Right atrium auricular region (tissue), 2 donors: ENCODE measurements at regions not wholly inside any gene's neighbourhood (a gene's known extent, or its start where the extent isn't known, plus 50 kb on each side); places are given as distances from the start of the nearest gene placed in this dataset.

Experiments
- DNase-seq: peaks from one replicate; pipeline ENCODE4 v3.0.0-alpha.2; 2019; ENCODE audit warnings: low spot score
- H3K27ac ChIP-seq, 2 donors: fragments of 200-600 bp; sonication (generic); 1 replicate in 1 of 2; 2 replicates in 1 of 2; pipeline ENCODE4 v1.5.1; 2016 to 2019
- H3K27me3 ChIP-seq, 2 donors: fragments of 200-600 bp; sonication (generic); one replicate each; pipeline versions ENCODE4 v1.5.1 to v1.6.0; 2017 to 2019
- H3K36me3 ChIP-seq: fragments of 200-600 bp; sonication (generic); one replicate; pipeline ENCODE4 v1.5.1; 2016
- H3K4me1 ChIP-seq, 2 donors: fragments of 200-600 bp; sonication (generic); one replicate each; pipeline versions ENCODE4 v1.5.1 to v1.6.0; 2017 to 2019
- H3K4me3 ChIP-seq, 2 donors: fragments of 200-600 bp; sonication (generic); 1 replicate in 1 of 2; 2 replicates in 1 of 2; pipeline ENCODE4 v1.5.1; 2017 to 2019; ENCODE audit warnings: mild to moderate bottlenecking in 1 of 2, moderate library complexity in 1 of 2
- H3K9me3 ChIP-seq, 2 donors: fragments of 200-600 bp; sonication (generic); one replicate each; pipeline ENCODE4 v1.5.1; 2019
- TF ChIP-seq, protein P1 (sequence below), 2 donors: fragments of 200-600 bp; sonication (generic); IDR thresholded peaks; one replicate each; pipeline ENCODE4 v1.5.1; 2019; ENCODE audit warnings: antibody characterized with exemption in 2 of 2

DNA sequence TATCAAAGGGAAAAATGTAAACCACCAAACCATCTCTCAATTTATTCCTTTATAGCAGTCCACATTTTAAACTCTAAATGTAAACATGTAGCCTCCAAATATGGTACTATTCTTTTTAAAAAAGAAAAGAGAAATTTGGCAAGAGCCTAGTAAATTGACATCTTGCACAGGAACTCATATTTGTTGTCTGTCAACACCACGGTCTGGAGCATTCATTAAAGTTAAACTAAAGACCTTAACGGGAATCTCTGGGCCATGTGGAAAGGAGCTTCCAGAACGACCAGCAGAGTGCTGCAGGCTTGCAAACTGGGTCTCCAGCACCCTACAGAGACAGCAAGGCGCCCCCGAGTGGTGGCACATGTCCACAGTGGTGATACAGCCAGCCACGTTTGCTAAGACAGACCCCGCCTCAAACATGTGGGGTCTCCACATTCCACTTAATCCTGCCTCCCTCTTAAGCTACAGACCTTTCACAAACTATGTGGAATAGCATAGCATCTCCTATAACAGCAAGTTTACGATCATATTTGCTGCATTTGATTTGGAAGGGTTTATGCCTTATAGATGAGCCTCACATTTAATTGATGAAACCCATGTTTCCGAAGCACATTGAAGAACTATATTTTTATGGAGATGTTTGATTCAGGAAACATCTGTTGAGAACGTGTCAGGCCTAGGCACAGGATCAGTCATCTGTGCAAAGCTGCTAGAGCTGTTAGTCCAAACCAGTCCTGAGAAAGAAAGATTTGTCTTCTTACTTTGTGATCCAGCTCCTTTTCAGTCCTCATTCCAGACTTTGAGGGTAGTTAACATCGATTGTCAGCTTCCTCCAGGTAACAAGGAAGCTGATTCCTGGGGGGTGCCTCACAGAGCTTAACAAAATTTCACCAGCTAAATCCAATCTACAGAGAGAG lies 96.4 kb upstream of the BACE2 start:
- no peak overlapping the region for H3K4me3 ChIP-seq
- H3K36me3 ChIP-seq = no peaks in the 10 kb centered on the region
- H3K27me3 ChIP-seq = no peaks in the 10 kb centered on the region
- no peak for DNase-seq
- no peak overlapping the region for H3K27ac ChIP-seq
- TF ChIP-seq, protein P1, sequence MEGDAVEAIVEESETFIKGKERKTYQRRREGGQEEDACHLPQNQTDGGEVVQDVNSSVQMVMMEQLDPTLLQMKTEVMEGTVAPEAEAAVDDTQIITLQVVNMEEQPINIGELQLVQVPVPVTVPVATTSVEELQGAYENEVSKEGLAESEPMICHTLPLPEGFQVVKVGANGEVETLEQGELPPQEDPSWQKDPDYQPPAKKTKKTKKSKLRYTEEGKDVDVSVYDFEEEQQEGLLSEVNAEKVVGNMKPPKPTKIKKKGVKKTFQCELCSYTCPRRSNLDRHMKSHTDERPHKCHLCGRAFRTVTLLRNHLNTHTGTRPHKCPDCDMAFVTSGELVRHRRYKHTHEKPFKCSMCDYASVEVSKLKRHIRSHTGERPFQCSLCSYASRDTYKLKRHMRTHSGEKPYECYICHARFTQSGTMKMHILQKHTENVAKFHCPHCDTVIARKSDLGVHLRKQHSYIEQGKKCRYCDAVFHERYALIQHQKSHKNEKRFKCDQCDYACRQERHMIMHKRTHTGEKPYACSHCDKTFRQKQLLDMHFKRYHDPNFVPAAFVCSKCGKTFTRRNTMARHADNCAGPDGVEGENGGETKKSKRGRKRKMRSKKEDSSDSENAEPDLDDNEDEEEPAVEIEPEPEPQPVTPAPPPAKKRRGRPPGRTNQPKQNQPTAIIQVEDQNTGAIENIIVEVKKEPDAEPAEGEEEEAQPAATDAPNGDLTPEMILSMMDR (IDR thresholded peaks at IDR 0.05) = no peak
- no peaks in the 10 kb centered on the region for H3K9me3 ChIP-seq
- H3K4me1 ChIP-seq = peaks cover 0 to 10% of the 10 kb centered on the region in 2 donors

- no peaks in the 10 kb centered on the region for H3K9me3 ChIP-seq
- H3K27ac ChIP-seq = no peak overlapping the region
- no peaks in the 10 kb centered on the region for H3K27me3 ChIP-seq
- no peak for DNase-seq
- no peak overlapping the region for H3K4me3 ChIP-seq
- no peaks in the 10 kb centered on the region for H3K36me3 ChIP-seq
- peaks cover 0 to 7% of the 10 kb centered on the region in 2 donors for H3K4me1 ChIP-seq
- TF ChIP-seq, protein P1 (IDR thresholded peaks at IDR 0.05) = no peak
Measured at GRCh38 chr21:41073558-41073957, 94.4 kb upstream of the BACE2 start.

GRCh38 chr21:41074396-41075184 lies 93.4 kb upstream of the BACE2 start:
- DNase-seq = no peak
- H3K4me1 ChIP-seq = no peaks in the 10 kb centered on the region
- no peaks in the 10 kb centered on the region for H3K9me3 ChIP-seq
- H3K27me3 ChIP-seq = no peaks in the 10 kb centered on the region
- no peak overlapping the region for H3K27ac ChIP-seq
- no peaks in the 10 kb centered on the region for H3K36me3 ChIP-seq
- TF ChIP-seq, protein P1 (IDR thresholded peaks at IDR 0.05) = no peak
- H3K4me3 ChIP-seq = no peak overlapping the region

DNA sequence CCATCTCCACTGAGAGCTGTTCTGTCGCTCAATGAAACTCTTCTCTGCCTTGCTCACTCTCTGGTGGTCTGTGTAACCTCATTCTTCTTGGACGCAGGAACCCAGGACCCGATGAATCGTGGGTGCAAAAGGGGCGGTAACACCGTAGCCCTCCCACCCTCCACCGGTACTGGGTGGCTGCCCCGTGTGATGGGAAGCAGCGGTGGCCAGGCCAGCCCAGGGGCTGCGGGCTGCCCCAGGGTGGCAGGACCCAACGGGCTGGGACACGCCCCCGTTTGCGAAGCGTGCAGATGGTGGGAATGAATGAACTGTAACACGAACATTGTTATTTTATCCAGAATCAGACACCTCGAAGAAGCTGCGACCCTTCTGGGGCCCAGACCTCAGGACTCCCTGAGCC lies 92.3 kb upstream of the BACE2 start:
- DNase-seq = no peak
- TF ChIP-seq, protein P1 (IDR thresholded peaks at IDR 0.05) = no peak
- Histone ChIP-seq H3K9me3 (no peaks in the 10 kb centered on the region), H3K4me3 (no peak overlapping the region), H3K27me3 (no peaks in the 10 kb centered on the region), H3K27ac (no peak overlapping the region), H3K4me1 (no peaks in the 10 kb centered on the region), H3K36me3 (no peaks in the 10 kb centered on the region)

DNA sequence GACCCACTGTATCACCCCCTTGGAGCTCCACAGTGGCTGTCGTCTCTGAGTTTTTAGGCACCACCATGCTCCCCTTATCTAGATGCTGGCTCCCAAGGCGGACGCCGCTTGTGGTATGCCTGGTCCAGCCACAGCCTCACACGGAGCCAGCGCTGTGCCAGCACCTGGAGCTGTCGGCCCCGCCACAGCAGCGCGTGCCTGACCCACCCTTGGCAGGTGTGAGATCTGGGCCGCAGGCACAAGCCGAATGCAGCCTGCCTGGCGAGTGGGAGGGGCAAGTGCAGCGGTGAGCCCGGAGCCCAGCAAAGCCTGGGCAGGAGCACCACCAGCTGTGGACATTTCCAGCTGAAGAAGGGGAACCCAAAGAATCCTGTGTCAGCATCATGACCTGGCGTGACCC lies 91.9 kb upstream of the BACE2 start:
- no peaks in the 10 kb centered on the region for H3K27me3 ChIP-seq
- no peaks in the 10 kb centered on the region for H3K4me1 ChIP-seq
- H3K9me3 ChIP-seq = no peaks in the 10 kb centered on the region
- DNase-seq = no peak
- no peaks in the 10 kb centered on the region for H3K36me3 ChIP-seq
- no peak overlapping the region for H3K27ac ChIP-seq
- no peak overlapping the region for H3K4me3 ChIP-seq
- TF ChIP-seq, protein P1 (IDR thresholded peaks at IDR 0.05) = no peak
